Stimulated activated CD8-positive, alpha-beta memory T cell treated with anti-CD3 and anti-CD28 coated beads, Interleukin-15, amount 100 ng/mL, for 24 hours (primary cell): ENCODE measurements at regions not wholly inside any gene's neighbourhood (a gene's known extent, or its start where the extent isn't known, plus 50 kb on each side); places are given as distances from the start of the nearest gene placed in this dataset.

Source experiments
- DNase-seq: peaks from one replicate; pipeline ENCODE4 v3.0.0-alpha.2; 2020; ENCODE audit warnings: low read depth

DNA sequence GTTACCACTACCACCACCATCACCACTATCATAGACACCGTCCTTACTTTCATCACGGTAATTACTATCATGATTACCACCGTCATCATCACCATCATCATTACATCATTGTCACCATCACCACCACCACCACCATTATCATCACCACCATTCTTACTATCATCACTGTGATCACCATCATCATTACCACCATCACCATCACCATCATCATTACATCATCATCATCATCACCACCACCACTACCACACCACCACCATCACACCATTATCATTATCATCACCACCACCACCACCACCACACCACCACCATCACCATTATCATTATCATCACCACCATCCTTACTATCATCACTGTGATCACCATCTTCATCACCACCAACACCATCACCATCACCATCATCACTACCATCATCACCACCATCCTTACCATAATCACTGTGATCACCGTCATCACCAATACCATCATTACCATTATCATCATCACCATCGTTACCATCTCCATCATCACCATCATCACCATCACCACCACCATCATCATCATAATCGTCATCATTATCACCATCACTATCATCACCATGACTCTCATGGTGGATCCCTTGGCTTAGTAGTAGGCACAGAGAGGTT lies 244.4 kb upstream of the C1orf174 start:
- DNase-seq: no peak

DNA sequence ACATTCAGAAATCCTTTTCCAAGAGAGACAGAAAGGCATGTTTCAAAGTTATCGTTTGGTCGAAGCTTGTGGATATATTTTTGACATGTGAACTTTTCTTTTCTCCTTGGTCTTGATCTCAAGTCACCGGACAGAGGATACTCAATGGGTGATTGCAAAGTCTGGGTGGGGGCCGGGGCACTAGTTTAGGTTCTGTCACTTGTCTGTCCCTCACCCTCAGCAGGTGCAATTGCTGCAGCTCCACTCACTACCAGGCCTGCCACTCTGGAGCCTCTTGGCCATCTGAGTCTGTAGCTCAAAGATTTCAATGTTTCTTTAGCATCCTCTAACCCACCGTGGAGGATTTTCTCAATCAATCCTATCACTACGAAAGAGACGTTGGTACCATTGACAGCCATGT lies 246.0 kb upstream of the C1orf174 start:
- no peak for DNase-seq

DNA sequence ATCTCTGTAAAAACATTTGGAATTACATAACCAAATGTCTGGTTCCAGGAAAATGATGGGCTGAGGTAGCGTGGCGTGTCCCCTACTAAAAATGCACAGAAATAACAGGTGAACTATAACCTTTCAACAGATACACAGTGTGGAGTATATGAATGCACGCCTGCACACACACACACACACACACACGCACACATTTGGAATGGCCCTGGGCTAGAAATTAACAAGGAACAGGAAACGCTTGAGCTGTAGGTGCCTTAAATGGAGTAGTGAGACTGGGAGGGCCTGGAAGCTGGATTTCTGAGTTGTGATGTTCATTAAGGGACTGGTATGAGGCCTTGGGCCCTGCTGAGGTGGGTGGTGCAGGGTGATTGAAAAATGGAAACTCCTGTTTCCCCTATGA lies 246.5 kb upstream of the C1orf174 start:
- DNase-seq: no peak

DNA sequence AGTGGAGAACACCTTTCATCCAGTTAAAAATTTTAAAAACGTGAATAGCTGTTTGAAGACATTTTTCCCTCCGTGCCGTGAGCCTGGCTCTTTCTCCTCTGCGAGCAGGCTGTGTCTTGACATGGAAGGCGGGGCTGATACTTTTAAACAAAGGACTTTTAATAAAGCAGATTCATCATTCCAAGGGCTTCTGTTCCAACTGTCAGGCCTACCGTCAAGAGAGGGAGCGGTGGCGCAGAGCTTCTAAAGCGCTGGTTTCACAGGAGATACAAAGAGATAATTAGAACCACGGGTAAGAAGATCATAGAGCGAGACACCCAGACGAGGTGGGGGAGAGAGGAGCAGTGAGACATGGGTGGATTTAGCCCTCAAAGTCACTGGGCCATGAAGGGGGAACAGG lies 247.4 kb upstream of the C1orf174 start:
- no peak for DNase-seq

DNA sequence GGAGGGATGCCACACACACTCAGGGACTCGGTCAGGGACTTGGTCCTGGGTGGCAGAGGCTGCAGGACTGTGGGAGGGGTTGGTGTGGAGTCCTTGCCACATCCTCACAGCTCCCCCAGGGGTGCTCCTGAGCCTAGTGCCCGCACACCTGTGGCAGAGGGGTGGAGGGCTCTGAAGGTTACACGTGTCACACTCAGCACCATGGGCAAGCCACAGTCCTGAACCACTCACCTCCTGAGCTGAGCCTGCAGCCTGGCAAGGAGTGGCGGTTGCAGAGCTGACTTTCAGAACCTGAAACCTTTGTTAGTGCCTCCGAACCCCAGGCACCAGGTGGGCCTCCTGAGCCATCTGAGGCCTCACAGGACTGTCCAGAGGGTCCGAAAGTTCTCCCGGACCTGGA lies 249.2 kb upstream of the C1orf174 start:
- DNase-seq: no peak

DNA sequence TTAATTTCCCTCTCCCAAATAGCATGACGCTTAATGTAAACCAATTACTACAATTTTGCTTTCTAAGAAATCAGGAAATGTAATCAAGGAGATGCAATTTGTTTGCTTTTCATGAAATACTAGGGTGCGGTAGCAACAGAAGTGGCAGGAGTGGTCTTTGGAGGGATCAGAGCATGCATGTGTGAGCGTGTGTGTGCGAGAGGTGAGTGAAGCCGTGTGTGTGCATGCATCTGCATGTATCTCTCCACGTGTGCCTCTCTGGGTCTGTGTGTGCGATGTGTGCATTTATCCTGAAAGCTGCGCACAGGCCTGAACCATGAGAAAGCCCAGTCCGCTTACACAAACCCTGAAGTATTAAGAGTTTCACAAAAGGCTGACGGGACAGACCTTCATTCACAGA lies 249.8 kb upstream of the C1orf174 start:
- DNase-seq: no peak

DNA sequence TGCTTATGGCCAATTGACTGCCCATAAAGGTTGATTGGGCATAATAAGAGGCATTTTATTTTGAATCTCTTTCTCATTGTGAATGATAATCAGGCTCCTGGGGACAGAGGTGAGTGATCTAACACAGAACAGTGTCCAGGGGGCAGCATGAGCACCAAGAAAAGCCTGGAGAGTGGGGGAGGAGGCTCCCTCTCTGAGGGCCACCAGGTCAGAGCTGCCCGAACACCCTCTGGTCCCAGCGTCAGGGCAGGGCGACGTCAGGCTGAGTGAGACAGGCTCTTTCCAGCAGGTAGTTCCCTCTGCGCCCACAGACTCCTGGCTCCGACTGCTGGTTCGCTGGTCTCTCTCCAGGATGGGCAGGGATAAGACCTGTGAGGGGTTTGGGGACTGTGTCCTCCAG lies 250.2 kb upstream of the C1orf174 start:
- no peak for DNase-seq

DNA sequence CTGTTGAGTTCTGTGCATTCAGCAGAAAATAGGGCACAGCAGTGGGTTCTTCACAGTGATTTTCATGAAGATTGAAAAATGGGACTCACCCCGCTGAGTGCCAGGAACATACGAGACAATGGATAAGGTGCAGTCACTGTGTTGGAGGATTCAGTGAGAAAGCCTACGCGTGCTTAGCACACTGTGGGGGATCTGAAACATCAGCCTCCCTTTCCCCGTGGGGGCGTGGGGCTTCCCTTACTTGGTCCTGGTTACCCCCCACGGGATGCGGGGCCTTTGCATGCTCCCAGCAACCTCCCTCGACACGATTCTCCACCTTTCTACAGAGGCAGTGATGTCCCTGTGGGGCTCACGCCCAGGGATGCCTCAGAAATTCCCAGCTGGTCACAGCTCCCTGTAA lies 252.2 kb upstream of the C1orf174 start:
- DNase-seq: no peak

DNA sequence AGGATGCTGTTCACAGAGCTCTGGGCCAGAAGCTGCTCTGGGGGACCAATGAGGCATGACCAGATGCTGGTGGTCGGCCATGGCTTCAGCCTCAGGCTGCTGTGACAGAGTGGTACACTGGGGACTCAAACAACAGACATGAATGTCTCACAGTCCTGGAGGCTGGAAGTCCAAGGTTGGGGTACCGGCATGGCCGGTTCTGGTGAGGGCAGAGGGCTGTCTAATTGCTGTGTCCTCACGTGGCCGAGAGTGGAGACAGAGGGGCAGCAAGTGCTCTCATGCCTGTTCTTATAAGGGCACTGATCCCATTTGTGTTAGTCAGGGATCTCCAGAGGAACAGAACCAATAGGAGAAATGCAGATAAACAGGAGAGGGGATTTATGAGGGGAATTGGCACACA lies 253.5 kb upstream of the C1orf174 start:
- DNase-seq: no peak

DNA sequence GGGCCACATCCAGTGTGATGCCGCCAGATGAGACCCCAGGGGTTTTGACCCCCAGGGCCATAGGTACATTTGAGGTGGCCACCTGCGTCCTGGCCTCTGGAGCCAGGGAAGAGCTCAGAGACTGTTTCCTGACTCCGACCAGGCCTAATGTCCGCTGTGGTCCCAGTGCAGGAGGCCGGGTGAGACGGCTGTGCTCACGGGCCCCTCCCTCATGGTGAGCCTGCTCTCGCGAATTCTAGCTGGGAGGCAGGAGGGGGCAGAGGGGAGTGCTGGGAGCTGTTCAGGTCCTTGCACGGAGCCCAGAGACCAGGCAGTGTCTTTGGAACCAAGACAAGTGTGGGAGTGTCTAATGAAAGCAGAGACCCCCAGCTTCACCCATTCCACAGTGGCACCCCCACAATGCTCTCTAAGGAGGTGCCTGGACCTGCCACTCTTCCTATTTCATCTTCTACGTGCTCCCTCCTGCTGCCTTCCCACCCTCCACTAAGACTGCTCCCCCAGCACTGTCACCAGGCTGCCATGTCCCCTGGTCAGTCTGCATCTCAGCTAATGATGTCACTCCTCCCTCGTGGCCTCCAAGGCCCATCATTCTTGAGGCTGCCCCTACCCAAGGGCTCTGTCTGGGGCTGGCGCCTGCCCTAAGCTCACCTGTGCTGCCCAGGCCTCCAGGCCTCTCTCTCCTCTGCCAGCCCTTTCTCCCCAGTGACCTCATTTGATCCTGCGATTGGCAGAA lies 256.3 kb upstream of the C1orf174 start:
- DNase-seq: no peak

DNA sequence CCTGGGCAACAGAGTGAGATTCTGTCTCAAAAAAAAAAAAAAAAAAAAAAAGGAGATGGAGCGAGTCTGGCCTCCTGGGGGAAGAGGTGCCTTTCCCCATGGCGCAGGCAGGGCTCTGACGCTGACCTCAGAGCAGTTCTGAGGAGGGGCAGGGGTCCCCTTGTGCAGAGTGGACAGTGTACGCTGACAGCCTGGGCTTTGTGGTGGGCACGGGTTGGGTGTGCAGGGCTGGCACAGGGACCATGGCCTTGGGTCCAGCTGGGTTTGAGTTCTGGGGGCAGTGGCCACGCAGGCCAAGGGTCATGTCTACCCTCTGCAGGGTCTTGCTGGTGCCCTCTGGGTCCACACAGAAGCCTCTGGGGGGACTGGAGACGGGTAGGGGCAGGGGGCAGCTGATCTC lies 260.1 kb upstream of the C1orf174 start:
- no peak for DNase-seq

DNA sequence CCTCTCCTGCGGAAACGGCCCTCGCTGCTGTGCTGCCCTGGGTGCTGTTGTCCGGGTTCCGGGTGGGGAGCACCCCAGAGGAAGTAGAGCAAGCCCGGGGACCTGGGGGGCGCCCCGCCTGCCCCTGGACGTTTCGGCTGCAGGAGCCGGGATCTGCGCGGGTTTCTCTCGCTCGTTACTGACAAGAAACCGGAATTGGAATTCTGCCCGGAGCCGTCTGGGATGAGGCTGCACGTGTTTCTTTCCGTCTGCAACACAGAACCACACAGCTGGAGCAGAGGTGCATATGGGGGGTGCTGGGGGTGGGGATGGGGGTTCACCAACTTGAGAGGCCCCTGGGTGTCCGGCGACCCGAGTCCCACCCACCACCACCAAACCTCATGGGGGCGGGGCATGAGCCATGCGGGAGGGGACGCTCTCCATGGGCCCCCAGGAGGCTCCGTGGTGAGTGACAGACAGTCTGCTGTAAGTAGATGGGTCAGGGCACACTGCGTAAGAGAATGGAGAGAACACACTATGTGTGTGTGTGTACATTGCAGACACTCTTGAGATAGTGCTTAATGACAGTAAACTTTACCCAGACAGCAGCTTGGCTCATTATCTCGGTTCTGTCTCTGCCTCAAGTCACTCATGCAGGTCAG lies 261.4 kb upstream of the C1orf174 start:
- DNase-seq: no peak

DNA sequence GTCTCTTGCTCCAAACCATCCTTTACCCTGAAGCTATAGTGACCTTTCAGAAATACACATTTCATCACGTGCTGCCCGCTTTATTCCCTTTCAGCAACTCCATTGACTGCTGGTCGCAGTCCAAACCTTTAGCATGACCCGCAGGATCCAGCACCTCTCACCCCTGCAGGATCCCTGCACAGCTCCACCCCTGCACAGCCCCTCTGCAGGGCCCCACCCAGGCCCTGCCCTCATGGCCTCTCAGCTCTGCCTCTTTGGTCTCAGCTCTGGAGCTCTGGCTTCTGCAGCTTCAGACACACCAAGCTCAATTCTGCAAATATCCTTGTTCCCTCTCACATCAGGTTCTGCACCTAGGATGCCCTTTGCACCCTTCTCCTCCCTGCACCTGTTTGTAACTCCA lies 264.9 kb upstream of the C1orf174 start:
- no peak for DNase-seq

DNA sequence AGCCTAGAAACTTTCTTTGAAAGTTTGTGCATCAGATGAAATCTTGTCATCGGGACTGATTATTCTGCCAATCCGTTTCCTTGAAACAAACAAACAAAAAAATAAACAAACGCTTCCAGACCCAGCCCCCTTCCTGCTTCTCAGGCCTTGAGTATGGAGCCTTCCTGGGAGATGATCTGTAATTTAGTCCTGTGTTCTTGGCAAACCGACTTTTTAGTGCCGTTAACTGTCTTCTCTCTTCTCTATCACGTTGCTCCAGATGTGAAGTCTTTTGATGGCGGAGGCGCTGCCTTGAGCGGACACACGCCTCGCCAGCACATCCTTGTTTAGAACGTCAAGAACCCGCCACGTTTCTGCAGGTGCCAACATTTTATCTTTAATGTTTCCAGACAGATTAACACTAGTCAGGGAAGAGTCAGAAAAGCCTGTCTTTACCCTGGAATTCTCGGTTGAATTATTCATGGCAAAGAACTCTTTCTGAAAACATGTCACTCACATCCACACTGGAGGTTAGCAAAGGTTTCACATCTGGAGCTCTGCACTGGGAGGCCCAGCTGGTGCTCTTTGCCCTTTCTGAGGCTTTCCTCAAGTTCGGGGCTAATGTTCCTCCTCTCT lies 265.7 kb upstream of the C1orf174 start:
- no peak for DNase-seq

DNA sequence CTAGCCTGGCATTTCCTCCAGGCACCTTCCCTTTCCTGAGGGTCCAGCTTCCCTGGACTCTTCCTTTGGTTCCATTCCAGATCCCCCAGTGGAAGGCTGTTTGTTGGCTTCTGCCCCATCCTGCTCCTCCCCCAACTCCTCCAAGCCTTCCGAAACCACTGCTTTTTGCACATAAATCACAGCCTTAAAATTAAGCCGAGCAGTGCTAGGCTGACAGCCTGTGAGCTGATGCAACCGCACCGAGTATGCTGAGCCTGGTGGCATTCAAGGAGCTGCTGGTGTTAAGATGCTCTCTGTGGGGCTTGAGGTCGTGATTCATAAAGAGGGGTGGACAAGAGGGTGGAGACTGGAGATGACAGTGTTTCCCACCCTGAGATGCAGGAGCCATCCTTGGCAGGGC lies 266.6 kb upstream of the C1orf174 start:
- no peak for DNase-seq

DNA sequence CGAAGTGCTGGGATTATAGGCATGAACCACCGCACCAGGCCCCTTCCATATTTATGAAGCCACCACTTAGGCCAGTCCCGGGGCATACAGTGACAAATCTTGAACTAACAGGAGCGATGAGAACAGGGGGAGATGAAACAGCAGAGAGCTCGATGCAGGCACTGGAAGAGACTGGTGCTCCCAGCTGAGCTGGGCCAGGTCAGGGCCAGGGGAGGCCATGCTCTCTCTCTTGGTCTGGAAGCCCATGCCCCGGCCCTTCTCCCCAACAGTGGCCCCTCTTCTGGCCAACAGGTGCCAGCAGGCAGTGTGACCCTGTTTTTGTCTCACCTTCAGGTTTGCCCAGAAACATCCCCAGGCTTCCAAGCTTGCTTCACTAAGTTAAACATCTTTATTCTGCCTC lies 269.9 kb upstream of the C1orf174 start:
- DNase-seq: no peak

DNA sequence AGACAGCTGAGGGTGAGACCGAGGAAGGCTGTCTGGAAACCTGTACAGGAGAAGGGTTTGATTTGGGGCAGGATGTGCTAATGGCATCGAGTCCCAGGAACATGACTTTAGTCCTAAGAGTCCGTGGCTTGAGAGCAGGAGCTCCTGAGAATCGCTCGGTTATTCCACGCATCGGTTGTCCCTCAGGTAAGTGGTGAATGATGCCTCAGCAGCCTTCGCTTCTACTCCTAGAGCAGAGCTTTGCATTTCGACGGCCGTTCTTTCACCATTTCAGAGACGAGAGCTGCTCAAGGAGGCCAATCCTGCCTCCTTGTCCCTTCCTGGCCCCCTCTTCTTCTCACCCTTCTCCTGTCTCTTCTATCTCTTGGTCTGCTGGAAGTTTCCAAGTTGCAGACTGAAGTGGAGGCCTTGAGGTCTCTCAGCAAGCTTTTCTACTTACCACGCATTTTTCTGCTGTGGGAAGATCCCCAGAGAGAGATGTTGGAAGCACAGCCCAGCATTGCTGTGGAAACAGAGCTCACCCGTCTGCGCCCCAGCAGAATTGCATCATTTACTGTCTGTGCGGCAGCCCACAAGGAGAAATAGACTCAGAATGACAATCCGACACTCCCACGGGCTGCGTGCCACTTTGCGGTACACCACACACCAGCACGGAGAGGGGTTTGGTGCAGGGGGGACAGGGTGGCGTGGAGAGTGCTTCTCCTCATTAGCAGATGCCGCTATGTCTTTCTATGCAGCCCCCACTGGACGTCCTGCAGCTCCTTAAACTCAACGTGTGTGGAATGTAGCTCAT lies 270.7 kb upstream of the C1orf174 start:
- no peak for DNase-seq

DNA sequence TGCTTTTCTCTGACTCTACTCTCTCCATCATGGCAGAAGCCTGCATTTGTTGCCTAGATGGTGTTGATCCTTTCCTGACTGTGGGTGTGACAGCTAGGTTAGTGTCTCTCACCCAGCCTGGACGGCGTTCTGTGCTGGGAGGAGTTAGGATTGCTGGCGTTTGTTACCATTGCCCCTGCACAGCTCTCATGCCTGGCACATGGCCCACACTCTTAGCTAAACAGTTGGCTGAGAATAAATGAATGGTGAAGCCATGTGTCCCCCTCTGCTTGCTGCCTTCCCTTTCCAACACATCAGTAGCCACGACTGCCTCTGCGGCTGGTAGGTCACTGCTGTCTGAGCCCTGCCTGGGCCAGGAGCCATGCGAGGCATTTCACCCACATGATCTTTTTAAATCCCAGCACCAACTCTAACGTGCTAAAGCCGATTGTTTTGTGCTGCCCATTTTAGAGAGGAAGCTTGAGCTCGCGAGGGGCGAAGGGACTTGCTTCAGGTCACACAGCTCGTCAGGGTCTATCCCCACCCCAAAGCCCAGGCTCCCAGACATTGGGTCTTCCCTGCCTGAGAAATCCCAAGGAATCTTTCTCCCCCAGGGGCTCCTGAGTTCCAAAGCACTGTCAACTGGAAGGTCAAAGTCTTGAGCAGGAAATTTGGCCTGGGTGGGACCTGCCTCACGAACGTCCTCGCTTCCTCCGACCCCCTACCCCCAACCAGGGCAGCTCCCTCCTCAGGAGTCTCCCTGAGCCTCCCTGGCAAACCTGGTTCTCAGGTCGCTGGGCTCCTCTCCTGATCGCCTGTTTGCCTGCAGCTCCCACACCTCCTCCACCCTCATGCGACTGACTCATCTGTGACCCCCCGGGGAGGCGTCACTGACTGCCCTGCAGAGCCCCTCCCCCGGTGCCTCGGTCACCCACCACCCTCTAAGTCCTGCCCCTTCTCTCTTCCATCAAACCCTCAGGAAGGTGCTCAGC lies 271.7 kb upstream of the C1orf174 start:
- no peak for DNase-seq

DNA sequence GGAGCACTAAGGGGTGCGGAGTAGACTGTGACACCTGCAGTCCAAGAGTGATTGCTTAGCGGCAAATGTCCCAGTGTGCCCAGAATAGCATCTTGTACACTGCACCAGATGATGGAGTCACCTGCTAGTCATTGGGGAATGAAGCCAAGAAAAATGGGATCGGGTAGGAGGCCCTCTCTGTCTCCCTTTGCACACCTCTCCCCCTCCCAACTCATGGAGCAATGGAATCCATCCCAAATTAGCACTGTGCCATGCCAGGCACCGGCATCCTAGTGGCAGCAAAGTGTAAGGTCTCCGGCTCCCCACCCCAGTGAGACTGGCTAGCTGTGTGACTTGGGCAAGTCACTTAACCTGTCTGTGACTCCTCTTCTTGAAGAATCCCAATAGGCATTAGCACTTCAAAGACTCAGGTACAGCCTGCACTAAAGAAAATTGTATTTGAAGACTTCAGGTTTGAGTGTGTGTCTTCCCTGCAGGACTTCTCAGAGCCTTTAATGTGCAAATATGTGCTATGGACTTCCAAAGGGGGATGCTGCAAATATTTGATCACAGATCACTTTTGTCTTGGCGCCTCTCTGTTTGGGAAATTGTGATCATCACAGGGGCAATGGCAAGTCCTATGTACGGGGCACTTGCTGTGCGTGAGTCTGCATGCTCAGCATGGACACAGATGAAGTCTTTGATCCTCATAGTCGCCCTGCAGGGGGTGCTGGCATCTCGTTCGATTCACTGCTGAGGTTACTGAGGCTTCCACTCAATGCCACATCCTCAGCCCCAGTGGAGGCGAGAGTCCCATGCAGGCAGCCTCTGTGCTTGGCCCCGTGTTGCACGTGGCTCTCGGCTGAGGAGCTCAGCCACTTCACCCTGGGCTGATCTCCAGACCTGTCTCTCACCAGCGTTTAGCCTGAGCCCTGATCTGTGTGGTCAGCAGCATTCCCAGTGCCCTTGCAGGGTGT lies 272.9 kb upstream of the C1orf174 start:
- DNase-seq: no peak

DNA sequence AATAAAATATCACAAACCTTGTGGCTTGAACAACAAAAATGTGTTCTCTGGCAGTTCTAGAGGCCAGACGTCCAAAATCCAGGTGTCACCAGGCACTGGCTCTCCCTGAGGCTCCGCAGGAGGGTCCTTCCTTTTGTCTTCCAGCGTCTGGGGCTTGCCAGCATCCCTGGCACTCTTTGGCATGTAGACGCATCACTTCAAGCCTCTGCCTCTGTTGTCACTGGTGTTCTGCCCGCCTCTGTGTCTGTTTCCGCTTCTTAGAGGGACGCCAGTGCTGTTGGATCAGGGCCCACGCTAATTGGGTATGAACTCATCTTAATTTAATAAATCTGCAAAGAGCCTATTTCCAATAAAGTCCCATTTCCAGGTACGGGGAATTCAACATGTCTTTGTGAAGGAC lies 273.7 kb upstream of the C1orf174 start:
- no peak for DNase-seq
